Tibial artery (tissue), 4 donors: ENCODE measurements at regions not wholly inside any gene's neighbourhood (a gene's known extent, or its start where the extent isn't known, plus 50 kb on each side); places are given as distances from the start of the nearest gene placed in this dataset.

Experiments used
- DNase-seq, 2 donors: peaks; one replicate each; pipeline ENCODE4 v3.0.0-alpha.2; 2019
- H3K27ac ChIP-seq, 2 donors: fragments of 200-600 bp; sonication (generic) in 1 of 2; 1 replicate in 1 of 2; 2 replicates in 1 of 2; pipeline ENCODE4 v1.5.1; 2018 to 2019; ENCODE audit warnings: mild to moderate bottlenecking in 1 of 2
- H3K27me3 ChIP-seq, 2 donors: fragments of 200-600 bp; sonication (generic) in 1 of 2; one replicate each; pipeline versions ENCODE4 v1.5.1 to v1.6.0; 2016 to 2019
- H3K36me3 ChIP-seq, 3 donors: fragments of 200-600 bp; sonication (generic) in 2 of 3; one replicate each; pipeline ENCODE4 v1.5.1; 2016 to 2019; ENCODE audit warnings: mild to moderate bottlenecking in 2 of 3
- H3K4me1 ChIP-seq, 4 donors: fragments of 200-600 bp; sonication (generic) in 2 of 4; 1 replicate in 3 of 4; 2 replicates in 1 of 4; pipeline ENCODE4 v1.5.1; 2016 to 2019
- H3K4me3 ChIP-seq, 2 donors: fragments of 200-600 bp; sonication (generic) in 1 of 2; 1 replicate in 1 of 2; 2 replicates in 1 of 2; pipeline ENCODE4 v1.5.1; 2018 to 2019; ENCODE audit warnings: mild to moderate bottlenecking in 2 of 2
- H3K9me3 ChIP-seq, 3 donors: fragments of 200-600 bp; sonication (generic) in 1 of 3; one replicate each; pipeline ENCODE4 v1.5.1; 2016 to 2019
- CTCF ChIP-seq, 2 experiments: fragments of 200-600 bp in 1 of 2; fragments of 450-650 bp in 1 of 2; IDR thresholded peaks; one replicate each; pipeline ENCODE4 v1.5.1; 2017 to 2019; ENCODE audit warnings: antibody characterized with exemption in 2 of 2, mild to moderate bottlenecking in 1 of 2, moderate library complexity in 1 of 2
- intact Hi-C: fragments of 100-400 bp; cut with DNase I; formaldehyde crosslinking; loops from one replicate; pipeline ENCODE4 v1.15.0; 2023; ENCODE audit warnings: low total_unique reads

GRCh38 chr2:33839791-33840190, 240.7 kb upstream of the FAM98A start:
- no peak for DNase-seq
- Histone ChIP-seq H3K27me3 (no peaks in the 10 kb centered on the region), H3K27ac (no peak overlapping the region), H3K9me3 (no peaks in the 10 kb centered on the region), H3K36me3 (no peaks in the 10 kb centered on the region), H3K4me1 (no peaks in the 10 kb centered on the region), H3K4me3 (no peak overlapping the region)
- TF ChIP-seq CTCF (IDR thresholded peaks at IDR 0.05): no peak
- intact Hi-C loops: no loop called here

GRCh38 chr2:33836628-33837027, 237.5 kb upstream of the FAM98A start:
- Histone ChIP-seq H3K27ac (no peak overlapping the region), H3K4me3 (no peak overlapping the region), H3K36me3 (no peaks in the 10 kb centered on the region), H3K9me3 (no peaks in the 10 kb centered on the region), H3K4me1 (no peaks in the 10 kb centered on the region), H3K27me3 (no peaks in the 10 kb centered on the region)
- no peak for DNase-seq
- no peak for TF ChIP-seq CTCF (IDR thresholded peaks at IDR 0.05)
- intact Hi-C loops: no loop called here

- Histone ChIP-seq H3K27ac (no peak overlapping the region), H3K36me3 (no peaks in the 10 kb centered on the region), H3K9me3 (no peaks in the 10 kb centered on the region), H3K4me1 (no peaks in the 10 kb centered on the region), H3K4me3 (no peak overlapping the region), H3K27me3 (no peaks in the 10 kb centered on the region)
- DNase-seq: no peak
- TF ChIP-seq CTCF (IDR thresholded peaks at IDR 0.05): no peak
- intact Hi-C loops: no loop called here
These were observed 236.8 kb upstream of the FAM98A start for GRCh38 chr2:33835911-33836310.

GRCh38 chr2:33822964-33823363, 223.9 kb upstream of the FAM98A start:
- Histone ChIP-seq H3K27me3 (no peaks in the 10 kb centered on the region), H3K9me3 (no peaks in the 10 kb centered on the region), H3K4me3 (no peak overlapping the region), H3K27ac (no peak overlapping the region), H3K4me1 (no peaks in the 10 kb centered on the region), H3K36me3 (no peaks in the 10 kb centered on the region)
- intact Hi-C loops: no loop called here
- no peak for DNase-seq
- no peak for TF ChIP-seq CTCF (IDR thresholded peaks at IDR 0.05)

GRCh38 chr2:33812707-33813106, 213.6 kb upstream of the FAM98A start:
- intact Hi-C loops: no loop called here
- DNase-seq: no peak
- H3K36me3 ChIP-seq: no peaks in the 10 kb centered on the region
- H3K4me1 ChIP-seq: peaks cover 0 to 17% (median 2%) of the 10 kb centered on the region in 4 donors
- TF ChIP-seq CTCF (IDR thresholded peaks at IDR 0.05): no peak
- H3K27me3 ChIP-seq: no peaks in the 10 kb centered on the region
- no peak overlapping the region for H3K4me3 ChIP-seq
- no peak overlapping the region for H3K27ac ChIP-seq
- H3K9me3 ChIP-seq: no peaks in the 10 kb centered on the region
